CD14-positive monocyte (primary cell): ENCODE measurements at regions not wholly inside any gene's neighbourhood (a gene's known extent, or its start where the extent isn't known, plus 50 kb on each side); places are given as distances from the start of the nearest gene placed in this dataset.

Experiments
- DNase-seq, 3 donors: peaks; one replicate each; pipeline ENCODE4 v3.0.0-alpha.2; 2011 to 2022
- H2AFZ ChIP-seq: 2 replicates; pipeline ENCODE4 v1.6.0; 2012; ENCODE audit warnings: mild to moderate bottlenecking, low read depth, low read length, inconsistent platforms; ENCODE audit not compliant: insufficient read depth, poor library complexity, severe bottlenecking
- H3K27ac ChIP-seq, 2 donors: 1 replicate in 1 of 2; 2 replicates in 1 of 2; pipeline ENCODE4 v1.5.1; 2012 to 2013; ENCODE audit warnings: low read length in 2 of 2, control low read depth in 1 of 2, inconsistent platforms in 1 of 2, low read depth in 1 of 2, mild to moderate bottlenecking in 1 of 2
- H3K27me3 ChIP-seq, 2 donors: one replicate each; pipeline versions ENCODE4 v1.6.0 to v1.6.1; 2011 to 2013; ENCODE audit warnings: low read length in 2 of 2; ENCODE audit not compliant: control insufficient read depth in 2 of 2, insufficient read depth in 2 of 2
- H3K36me3 ChIP-seq, 2 donors: replicated peaks in 1 of 2; 1 replicate in 1 of 2; 2 replicates in 1 of 2; pipeline versions ENCODE4 v1.5.1 to v1.6.1; 2012 to 2013; ENCODE audit warnings: low read length in 2 of 2, control low read depth in 1 of 2, inconsistent platforms in 1 of 2, mild to moderate bottlenecking in 1 of 2; ENCODE audit not compliant: insufficient read depth in 2 of 2, control insufficient read depth in 1 of 2
- H3K4me1 ChIP-seq, 2 donors: 1 replicate in 1 of 2; 2 replicates in 1 of 2; pipeline versions ENCODE4 v1.5.1 to v1.6.1; 2012 to 2013; ENCODE audit warnings: low read length in 2 of 2, control low read depth in 1 of 2, inconsistent platforms in 1 of 2, mild to moderate bottlenecking in 1 of 2, moderate library complexity in 1 of 2; ENCODE audit not compliant: insufficient read depth in 2 of 2, control insufficient read depth in 1 of 2
- H3K4me2 ChIP-seq: replicated peaks from 2 replicates; pipeline ENCODE3; 2012; ENCODE audit warnings: low read length, moderate library complexity, mild to moderate bottlenecking; ENCODE audit not compliant: poor library complexity, severe bottlenecking; ENCODE audit errors: extremely low read depth
- H3K4me3 ChIP-seq, 3 experiments: fragments of 200-600 bp in 1 of 3; sonication (generic) in 1 of 3; replicated peaks in 1 of 3; 1 replicate in 2 of 3; 2 replicates in 1 of 3; pipeline ENCODE4 v1.5.1; 2011 to 2013; ENCODE audit warnings: low read length in 3 of 3, mild to moderate bottlenecking in 3 of 3, control low read depth in 2 of 3, low read depth in 2 of 3, inconsistent platforms in 1 of 3, moderate library complexity in 1 of 3
- H3K79me2 ChIP-seq: 2 replicates; pipeline ENCODE4 v1.6.0; 2012; ENCODE audit warnings: mild to moderate bottlenecking, control low read depth, inconsistent platforms, low read length, moderate library complexity; ENCODE audit not compliant: insufficient read depth
- H3K9ac ChIP-seq: 2 replicates; pipeline ENCODE4 v1.6.0; 2017; ENCODE audit warnings: low read length, mild to moderate bottlenecking; ENCODE audit not compliant: insufficient read depth, poor library complexity, severe bottlenecking
- H3K9me3 ChIP-seq, 2 donors: replicated peaks in 1 of 2; 1 replicate in 1 of 2; 2 replicates in 1 of 2; pipeline versions ENCODE4 v1.5.1 to v1.6.1; 2012 to 2013; ENCODE audit warnings: low read length in 2 of 2, control low read depth in 1 of 2; ENCODE audit not compliant: control insufficient read depth in 1 of 2, insufficient read depth in 1 of 2
- H4K20me1 ChIP-seq: 2 replicates; pipeline ENCODE4 v1.6.0; 2012; ENCODE audit warnings: mild to moderate bottlenecking, low read length, control low read depth, moderate library complexity; ENCODE audit not compliant: insufficient read depth
- H3K27ac Mint-ChIP-seq, 7 donors: one replicate each; pipeline ENCODE4 v1.8.0; 2020; ENCODE audit warnings: mild to moderate bottlenecking in 7 of 7, mixed read lengths in 7 of 7, moderate library complexity in 6 of 7, inconsistent platforms in 2 of 7
- H3K27me3 Mint-ChIP-seq, 3 donors: one replicate each; pipeline ENCODE4 v1.8.0; 2021 to 2022; ENCODE audit warnings: low read depth in 3 of 3, mild to moderate bottlenecking in 3 of 3, mixed read lengths in 3 of 3, moderate library complexity in 3 of 3, inconsistent platforms in 1 of 3
- H3K36me3 Mint-ChIP-seq, 2 donors: one replicate each; pipeline ENCODE4 v1.8.0; 2020; ENCODE audit warnings: mixed read lengths in 2 of 2, inconsistent platforms in 1 of 2, mild to moderate bottlenecking in 1 of 2
- H3K4me1 Mint-ChIP-seq: one replicate; pipeline ENCODE4 v1.8.0; 2020; ENCODE audit warnings: mild to moderate bottlenecking, mixed read lengths
- H3K4me3 Mint-ChIP-seq, 2 donors: one replicate each; pipeline ENCODE4 v1.8.0; 2020; ENCODE audit warnings: mild to moderate bottlenecking in 2 of 2, mixed read lengths in 2 of 2, moderate library complexity in 1 of 2
- H3K9me3 Mint-ChIP-seq, 7 donors: one replicate each; pipeline ENCODE4 v1.8.0; 2020 to 2022; ENCODE audit warnings: mixed read lengths in 7 of 7, mild to moderate bottlenecking in 6 of 7, moderate library complexity in 6 of 7, inconsistent platforms in 2 of 7
- WGBS: methylation state at CpG from one replicate; pipeline ENCODE4 v1.1.5; 2013; ENCODE audit warnings: missing lambda C conversion rate; ENCODE audit not compliant: insufficient coverage; 5-methylcytosine and 5-hydroxymethylcytosine counted together
- intact Hi-C, 2 donors: fragments of 100-400 bp; cut with micrococcal nuclease; formaldehyde crosslinking; loops; one replicate each; pipeline versions ENCODE4 v1.15.0 to v1.15.1; 2023
- TF ChIP-seq, protein P1 (sequence below): fragments of 200-600 bp; IDR thresholded peaks from one replicate; pipeline ENCODE4 v1.8.0; 2022; ENCODE audit warnings: antibody characterized with exemption, mild to moderate bottlenecking

GRCh38 chr2:200193331-200193730 is 113.2 kb upstream of the SPATS2L start:
- no peaks in the 10 kb centered on the region for H3K9me3 ChIP-seq
- H3K27me3 Mint-ChIP-seq: peaks cover 2 to 6% (median 3%) of the 10 kb centered on the region in 3 donors

DNA sequence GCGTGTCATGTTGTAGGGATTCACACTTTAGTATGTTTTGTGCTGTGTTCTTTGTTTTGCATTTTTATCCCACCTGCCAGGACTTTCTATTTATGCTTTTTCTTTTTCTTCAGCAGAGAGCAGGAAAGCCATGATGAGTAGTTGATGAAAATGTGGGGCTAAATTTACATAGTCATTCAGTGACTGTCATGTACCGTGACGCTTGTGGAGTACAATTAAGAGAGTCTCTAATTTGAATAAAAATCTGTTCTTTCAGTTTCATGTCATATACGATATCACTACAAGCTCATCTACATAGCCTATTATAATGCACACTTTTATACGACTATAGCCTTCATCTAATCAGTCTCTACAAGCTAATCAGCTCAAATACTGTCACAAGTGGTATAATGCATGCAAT is 112.7 kb upstream of the SPATS2L start:
- H3K27ac ChIP-seq: no peak overlapping the region
- H3K9me3 ChIP-seq: no peaks in the 10 kb centered on the region
- peaks cover 0 to 4% of the 10 kb centered on the region in 2 donors for H3K4me1 ChIP-seq
- H3K9ac ChIP-seq: no peak overlapping the region
- TF ChIP-seq, protein P1, sequence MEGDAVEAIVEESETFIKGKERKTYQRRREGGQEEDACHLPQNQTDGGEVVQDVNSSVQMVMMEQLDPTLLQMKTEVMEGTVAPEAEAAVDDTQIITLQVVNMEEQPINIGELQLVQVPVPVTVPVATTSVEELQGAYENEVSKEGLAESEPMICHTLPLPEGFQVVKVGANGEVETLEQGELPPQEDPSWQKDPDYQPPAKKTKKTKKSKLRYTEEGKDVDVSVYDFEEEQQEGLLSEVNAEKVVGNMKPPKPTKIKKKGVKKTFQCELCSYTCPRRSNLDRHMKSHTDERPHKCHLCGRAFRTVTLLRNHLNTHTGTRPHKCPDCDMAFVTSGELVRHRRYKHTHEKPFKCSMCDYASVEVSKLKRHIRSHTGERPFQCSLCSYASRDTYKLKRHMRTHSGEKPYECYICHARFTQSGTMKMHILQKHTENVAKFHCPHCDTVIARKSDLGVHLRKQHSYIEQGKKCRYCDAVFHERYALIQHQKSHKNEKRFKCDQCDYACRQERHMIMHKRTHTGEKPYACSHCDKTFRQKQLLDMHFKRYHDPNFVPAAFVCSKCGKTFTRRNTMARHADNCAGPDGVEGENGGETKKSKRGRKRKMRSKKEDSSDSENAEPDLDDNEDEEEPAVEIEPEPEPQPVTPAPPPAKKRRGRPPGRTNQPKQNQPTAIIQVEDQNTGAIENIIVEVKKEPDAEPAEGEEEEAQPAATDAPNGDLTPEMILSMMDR: no peak
- no CpG with 5 or more reads among the region's 5 CpGs for WGBS
- no peaks in the 10 kb centered on the region for H3K27me3 ChIP-seq
- Mint-ChIP-seq H3K9me3 (peaks cover 0 to 3% (median 0%) of the 10 kb centered on the region in 7 donors), H3K36me3 (no peaks in the 10 kb centered on the region), H3K4me1 (peaks cover 4% of the 10 kb centered on the region), H3K27me3 (peaks cover 2 to 6% (median 3%) of the 10 kb centered on the region in 3 donors), H3K4me3 (no peak overlapping the region), H3K27ac (no peak overlapping the region)
- no peak overlapping the region for H2AFZ ChIP-seq
- no peaks in the 10 kb centered on the region for H4K20me1 ChIP-seq
- H3K36me3 ChIP-seq: no peaks in the 10 kb centered on the region
- no peaks in the 10 kb centered on the region for H3K79me2 ChIP-seq
- DNase-seq: no peak
- intact Hi-C loops: no loop called here
- no peak overlapping the region for H3K4me2 ChIP-seq
- H3K4me3 ChIP-seq: no peak overlapping the region

More at GRCh38 chr2:200193331-200193730, 113.2 kb upstream of the SPATS2L start:
- DNase-seq: no peak
- no peaks in the 10 kb centered on the region for H3K4me1 Mint-ChIP-seq
- peaks cover 0 to 3% (median 0%) of the 10 kb centered on the region in 7 donors for H3K9me3 Mint-ChIP-seq
- intact Hi-C loops: no loop called here
- H3K79me2 ChIP-seq: no peaks in the 10 kb centered on the region
- no peaks in the 10 kb centered on the region for H3K27me3 ChIP-seq
- no peak overlapping the region for H2AFZ ChIP-seq
- no peak overlapping the region for H3K27ac Mint-ChIP-seq
- no peaks in the 10 kb centered on the region for H4K20me1 ChIP-seq
- no peak overlapping the region for H3K4me3 ChIP-seq
- no peak overlapping the region for H3K27ac ChIP-seq
- TF ChIP-seq, protein P1: no peak
- no peak overlapping the region for H3K9ac ChIP-seq
- no peaks in the 10 kb centered on the region for H3K36me3 ChIP-seq
- H3K4me1 ChIP-seq: no peaks in the 10 kb centered on the region
- 95% methylated on average over 2 of the region's 3 CpGs for WGBS
- no peak overlapping the region for H3K4me3 Mint-ChIP-seq
- no peak overlapping the region for H3K4me2 ChIP-seq
- no peaks in the 10 kb centered on the region for H3K36me3 Mint-ChIP-seq
